Superior temporal gyrus (tissue), 1 donor: ENCODE measurements at regions not wholly inside any gene's neighbourhood (a gene's known extent, or its start where the extent isn't known, plus 50 kb on each side); places are given as distances from the start of the nearest gene placed in this dataset.
"Not testable (repeated sequence)": the region's sequence is repeated elsewhere in the genome, so short reads cannot be mapped to it uniquely, and the experiment has no call there.

ENCODE experiments used
- DNase-seq: peaks from one replicate; pipeline ENCODE4 v3.0.0-alpha.2; 2016; ENCODE audit errors: extremely low spot score

DNA sequence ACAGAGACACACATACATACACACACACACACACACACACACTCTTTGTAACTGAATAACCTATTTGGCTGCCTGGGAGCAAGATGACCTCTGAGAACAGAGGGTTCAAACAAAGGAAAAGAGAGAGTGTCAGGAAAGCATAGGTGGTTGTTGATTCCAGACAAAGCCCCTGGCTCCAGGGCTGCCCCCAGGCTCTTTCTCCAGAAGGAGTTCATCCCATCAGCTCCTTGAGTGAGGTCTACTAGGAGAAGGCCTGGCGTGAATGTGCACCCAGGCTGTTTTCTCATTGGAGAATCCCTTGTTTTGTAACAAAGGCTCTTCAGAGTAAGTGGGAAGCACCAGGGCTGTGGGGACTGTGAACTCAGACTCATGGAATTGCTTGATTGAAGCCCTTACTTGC is 151.9 kb downstream of the EMP1 start:
- DNase-seq, result no peak

DNA sequence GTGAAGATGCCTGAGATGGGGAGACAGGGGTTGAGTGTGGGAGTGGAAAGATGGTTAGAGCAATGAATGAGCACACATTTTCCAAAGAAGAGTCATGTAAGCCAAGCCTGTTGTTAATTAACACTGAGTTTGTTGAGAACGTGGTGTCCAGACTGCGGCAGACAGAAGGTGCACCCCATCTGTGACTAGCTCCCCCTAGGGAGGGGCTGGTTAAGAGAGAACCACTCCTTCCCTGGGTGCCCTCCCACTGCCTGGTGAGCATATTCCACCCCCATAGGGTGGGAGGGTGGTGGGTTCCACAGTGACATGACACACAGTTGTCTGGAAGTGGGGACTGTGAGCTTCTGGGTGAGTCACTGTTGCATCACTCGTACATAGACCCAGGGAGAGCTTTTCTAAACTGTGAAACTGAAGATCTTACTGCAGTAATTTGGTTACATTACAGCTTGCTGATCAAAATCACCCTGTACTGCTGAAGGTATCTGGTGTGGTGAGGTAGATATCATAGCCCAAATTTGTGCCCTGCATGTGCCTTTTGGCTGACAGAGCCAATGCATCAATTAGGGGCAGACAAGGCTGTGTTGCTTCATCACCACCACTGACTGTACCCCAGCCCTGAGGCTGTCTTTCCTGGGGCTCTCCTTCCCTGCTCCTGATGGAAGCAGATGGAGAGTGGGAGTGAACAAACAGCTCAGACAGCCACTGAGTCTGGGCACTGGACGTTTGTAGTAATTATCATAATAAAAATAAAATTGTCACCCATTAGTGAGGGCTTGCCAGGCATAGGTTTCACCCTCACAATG is 150.9 kb downstream of the EMP1 start:
- DNase-seq, result peak; percentile 65

DNA sequence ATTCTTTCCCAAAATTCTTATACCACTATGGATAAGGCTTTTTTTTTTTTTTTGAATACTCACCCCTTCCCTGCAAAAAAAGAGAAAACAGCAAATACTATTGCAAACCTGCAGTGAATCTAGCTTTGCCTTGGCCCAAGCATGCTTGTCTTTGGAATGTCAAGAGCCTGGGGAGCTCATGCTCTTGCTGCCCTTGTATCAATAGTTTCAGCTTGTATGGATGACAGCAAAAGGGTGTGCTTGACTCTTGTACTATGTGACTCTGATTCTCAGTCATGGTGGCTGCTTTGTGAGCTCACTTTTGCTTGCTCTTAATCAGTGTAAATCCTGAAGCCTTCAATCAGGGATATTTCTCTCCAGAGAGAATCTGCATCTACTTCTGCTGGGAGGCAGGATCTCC is 149.2 kb downstream of the EMP1 start:
- no peak for DNase-seq

DNA sequence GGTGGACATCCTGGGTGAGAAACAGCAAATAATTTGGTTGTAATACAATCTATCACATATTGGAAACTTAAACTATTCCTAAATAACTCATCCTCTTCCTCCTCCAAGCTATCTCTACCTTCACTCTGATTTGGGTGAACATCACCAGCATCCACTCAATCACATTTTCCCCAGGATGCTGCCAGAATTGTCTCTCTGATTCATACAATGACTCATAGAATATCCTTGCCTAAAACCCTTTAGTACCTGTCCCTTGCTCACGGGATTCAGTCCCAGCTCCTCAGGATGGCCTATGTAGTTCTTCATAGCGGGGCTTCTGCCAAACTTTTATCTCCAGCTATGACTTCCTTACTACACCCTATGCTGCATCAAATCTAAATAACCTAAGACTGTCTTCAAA is 146.8 kb downstream of the EMP1 start:
- no peak for DNase-seq

DNA sequence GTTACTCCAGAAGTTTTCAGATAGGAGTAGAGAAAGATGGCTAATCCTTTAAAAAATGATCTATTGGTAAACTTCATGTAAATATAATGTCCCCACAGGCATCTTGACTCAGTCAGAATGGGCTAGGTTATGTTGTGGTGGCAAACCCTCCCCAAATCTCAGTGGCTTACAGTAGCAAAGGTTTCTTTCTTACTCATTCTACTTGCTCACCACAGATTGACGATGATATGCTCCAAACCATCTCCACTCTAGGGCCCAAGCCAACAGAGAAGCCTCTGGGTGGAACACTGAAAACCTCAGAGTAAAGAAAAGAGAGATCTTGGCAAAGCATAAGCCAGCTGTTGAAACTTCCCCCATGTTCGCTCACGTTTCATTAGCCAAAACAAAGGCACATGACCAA is 146.4 kb downstream of the EMP1 start:
- DNase-seq, result no peak

DNA sequence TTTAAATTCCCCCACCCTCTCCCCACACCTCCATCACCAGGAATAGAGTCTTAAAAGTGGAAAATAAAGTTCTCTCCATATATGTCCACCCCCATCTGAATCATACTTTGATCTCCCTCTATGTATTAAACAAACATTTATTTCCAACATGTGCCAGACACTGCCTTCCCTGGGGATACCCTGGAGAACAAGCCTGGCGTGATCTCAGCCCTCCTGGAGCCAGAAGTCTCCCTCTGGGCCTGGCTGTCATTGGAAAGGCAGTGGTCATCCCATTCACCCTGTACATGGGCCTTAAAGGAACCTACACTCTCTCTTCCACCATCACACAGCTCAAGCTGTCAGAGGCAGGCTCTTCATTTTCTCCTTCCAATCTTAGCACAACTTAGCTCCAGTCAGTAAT is 143.6 kb downstream of the EMP1 start:
- no peak for DNase-seq

DNA sequence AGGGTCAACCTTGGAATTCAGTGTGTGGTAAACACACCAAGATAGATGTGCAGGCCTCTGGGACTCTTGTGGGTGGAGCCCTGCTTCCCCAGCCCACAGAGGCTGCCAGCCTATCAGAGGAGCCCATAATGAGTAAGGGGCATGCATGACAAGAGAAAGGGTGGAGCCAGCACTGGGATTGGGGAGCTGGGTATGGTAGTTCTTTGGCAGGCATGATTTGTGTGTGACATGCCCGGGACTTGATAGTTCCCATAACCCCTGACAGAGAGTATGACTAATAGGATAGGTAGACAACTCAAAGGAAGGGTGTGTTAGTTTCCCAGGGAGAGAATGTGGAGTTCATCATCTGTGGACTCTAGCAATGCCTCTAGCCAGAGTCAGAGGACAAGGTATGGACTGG is 143.0 kb downstream of the EMP1 start:
- DNase-seq, result no peak

DNA sequence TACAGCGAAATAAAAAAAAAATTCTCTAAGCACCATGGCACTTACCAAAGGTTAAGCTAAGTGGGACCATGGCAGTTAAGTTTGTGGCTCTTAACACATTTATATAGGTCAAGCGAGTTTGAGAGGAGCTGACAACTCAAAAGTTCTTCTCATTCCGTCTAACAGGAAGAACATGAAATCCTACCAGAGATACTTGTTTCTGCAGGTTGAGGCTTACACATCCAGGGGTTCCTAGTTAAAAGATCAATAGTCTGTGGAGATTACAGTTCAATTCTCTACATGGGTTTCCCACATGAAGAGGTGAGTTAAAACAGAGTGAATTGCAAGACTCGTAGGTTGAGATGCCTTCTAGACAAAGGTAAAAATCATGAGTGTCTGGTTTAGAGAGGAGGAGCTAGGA is 142.6 kb downstream of the EMP1 start:
- DNase-seq, result no peak

DNA sequence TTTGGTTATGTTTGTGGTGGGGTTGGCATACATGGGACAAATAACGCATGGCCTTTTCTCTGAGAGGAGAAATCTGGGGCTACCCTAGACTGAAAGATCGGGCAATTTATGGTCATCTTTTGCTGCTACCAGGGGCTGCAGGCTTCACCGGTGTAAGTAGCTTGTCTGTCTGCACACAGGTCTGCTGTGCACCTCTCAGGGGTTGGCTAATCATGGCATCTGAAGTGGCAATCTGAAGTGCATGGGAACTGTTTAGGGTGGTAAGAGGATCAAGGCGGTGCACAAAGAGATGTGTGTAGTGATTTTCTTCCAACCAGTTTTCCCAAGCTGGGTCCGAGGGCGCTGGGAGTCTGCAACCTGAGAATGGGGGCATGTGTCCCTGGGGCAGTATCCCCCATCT is 141.3 kb downstream of the EMP1 start:
- no peak for DNase-seq

DNA sequence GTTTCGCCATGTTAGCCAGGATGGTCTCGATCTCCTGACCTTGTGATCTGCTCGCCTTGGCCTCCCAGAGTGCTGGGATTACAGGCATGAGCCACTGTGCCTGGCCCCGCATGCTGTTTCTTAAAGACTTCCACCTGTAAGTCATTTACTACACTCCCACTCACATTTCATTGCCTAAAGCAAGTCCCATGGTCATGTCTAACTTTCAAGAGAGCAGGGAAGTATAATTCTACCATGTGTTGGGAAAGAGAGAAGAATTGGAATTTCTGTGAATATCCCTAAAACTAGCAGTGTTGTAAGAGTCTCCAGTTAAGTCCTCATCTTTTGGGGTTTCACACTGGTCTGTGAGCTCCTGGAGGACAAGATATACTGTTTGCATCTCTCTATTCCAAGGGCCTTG is 139.7 kb downstream of the EMP1 start:
- no peak for DNase-seq

DNA sequence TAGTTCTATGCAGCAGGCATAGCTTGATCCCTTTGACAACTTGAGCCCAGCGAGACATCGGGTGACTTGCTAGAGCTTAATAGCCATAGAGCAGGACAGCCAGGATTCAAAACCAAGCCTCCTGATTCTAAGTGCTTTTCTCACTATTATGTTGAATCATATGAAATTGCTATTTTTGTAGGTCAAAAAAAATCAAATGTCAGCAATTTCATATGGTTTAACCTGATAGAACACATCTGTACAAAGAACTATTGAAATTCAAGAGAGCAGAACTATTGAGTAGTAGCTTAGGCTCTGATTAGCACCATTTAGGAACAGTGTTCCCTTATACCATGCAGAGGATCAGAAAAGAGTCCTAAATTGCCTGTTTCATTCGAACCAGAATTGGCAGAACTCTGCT is 132.0 kb downstream of the EMP1 start:
- no peak for DNase-seq

DNA sequence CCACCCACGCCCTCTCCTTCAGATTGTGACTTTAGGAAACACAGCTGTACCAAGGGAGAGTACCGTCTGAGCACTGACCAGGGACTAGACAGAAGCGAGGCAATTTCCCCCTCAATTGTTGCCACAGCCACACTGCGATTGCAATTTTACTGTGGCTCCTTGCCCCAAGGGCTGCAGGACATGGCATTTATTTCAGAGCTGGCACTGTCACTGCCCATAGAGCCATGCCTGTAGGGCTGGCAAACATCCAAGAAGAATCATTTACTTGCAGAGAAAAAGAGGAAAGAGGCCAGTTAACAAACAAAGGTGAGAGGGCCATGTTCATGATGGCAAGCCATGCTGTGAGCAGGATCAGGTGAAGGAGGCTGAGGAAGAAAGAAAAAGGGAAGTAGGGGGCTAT is 129.6 kb downstream of the EMP1 start:
- DNase-seq, result no peak

DNA sequence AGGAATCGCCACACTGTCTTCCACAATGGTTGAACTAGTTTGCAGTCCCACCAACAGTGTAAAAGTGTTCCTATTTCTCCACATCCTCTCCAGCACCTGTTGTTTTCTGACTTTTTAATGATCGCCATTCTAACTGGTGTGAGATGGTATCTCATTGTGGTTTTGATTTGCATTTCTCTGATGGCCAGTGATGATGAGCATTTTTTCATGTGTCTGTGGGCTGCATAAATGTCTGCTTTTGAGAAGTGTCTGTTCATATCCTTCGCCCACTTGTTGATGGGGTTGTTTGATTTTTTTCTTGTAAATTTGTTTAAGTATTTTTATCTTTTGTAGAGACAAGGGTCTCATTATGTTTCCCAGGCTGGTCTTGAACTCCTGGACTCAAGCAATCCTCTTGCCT is 128.5 kb downstream of the EMP1 start:
- DNase-seq, result not testable (repeated sequence)

DNA sequence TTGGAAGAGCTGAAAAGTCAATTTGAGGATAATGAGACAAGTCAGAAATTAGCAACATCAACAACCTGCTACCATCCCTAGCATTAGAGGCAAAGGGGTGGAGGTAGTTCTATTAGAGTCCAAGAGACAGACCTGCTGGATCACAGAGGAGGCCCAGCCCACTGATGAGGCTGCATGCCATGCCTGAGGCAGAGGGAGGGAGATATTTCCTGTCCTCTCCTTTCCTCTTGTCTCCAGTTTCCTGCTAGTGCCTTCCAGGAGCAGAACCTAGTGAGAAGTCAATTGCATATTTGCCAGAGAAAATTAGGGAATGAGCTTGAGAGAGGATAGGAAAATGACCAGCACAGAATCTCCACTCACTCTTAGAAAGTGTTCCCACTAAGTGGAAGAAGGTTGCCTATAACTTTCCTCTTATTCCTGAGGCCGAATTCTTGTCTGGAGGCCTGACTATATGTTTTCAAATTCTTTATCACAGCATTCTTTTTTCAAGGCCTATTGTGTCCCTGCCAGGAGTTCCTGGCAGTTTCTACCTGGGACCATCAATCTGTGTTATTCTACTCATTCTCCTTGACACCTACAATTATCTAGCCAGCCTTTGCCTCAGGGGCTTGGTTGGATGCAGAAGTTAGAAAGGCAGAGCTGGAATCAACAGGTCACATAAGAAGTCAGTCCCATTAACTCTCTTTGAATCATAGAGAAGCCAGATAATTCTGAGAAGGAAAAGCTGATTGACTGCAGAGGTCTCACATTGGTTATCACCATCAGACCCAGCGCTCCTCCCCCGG is 121.9 kb downstream of the EMP1 start:
- no peak for DNase-seq

DNA sequence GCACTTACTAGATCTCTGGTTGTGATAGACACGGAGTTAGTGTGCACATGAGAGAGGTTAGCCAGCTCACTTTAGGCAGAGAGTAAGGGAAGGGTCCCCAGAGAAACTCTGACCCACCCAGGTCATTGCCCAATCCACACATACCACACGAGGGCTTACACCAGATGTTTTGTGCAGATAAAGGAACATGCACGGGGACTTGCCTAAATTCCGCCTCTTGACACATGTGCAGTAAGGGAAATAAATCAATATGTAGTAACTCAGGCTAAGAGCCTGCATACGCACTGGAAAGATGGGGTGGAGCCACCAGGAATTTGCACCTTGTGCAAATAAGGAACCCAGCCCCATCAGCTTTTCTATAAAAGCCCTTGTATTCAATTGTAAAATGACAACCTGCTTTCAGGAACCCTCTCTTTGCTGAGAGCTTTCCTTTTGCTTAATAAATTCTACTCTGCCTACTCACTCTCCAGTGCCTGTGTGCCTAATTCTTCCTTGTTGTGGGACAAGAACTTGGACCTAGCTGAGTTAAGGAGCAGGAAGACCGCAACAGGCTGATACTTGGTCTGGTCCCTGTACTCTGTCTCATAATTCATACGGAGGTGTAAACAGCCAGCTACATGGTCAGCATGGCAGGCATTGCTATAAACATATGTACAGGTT is 120.2 kb downstream of the EMP1 start:
- no peak for DNase-seq

DNA sequence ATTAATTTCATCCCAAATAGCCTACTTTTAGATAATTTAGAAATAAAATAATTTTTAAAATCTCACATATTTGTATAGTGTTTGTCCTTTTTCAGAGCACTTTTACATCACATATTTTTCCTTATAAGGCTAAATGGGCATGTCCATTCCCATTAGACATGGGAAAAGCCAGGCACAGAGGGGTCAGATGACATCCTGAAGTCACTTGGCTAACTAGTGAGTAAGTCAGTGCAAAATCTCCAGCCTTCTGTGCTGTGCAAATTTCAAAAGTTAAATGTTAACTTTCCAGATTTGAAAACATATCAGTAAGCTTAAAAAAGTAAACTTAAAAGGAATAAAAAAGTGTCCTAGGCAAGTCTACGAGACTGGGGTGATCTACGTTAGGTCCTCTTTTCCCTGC is 117.4 kb downstream of the EMP1 start:
- DNase-seq, result no peak

DNA sequence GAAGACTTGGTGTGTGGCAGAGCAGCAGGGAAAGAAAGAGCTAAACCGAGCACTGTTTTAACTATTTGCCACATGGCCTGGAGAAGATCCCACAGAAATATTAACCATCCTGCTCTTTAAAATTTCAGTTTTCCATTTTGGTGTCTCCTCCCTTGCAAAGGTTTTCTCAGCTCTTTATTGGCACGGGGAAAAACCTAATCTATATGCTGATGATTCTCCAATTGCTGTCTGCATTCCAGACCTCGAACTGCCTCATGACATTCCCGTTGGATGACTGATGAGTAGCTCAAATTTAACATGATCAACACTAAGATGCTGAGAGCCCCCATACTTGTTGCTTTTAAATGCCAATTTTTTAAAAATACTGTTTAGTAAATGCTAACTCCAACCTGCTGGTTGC is 115.0 kb downstream of the EMP1 start:
- DNase-seq, result no peak

DNA sequence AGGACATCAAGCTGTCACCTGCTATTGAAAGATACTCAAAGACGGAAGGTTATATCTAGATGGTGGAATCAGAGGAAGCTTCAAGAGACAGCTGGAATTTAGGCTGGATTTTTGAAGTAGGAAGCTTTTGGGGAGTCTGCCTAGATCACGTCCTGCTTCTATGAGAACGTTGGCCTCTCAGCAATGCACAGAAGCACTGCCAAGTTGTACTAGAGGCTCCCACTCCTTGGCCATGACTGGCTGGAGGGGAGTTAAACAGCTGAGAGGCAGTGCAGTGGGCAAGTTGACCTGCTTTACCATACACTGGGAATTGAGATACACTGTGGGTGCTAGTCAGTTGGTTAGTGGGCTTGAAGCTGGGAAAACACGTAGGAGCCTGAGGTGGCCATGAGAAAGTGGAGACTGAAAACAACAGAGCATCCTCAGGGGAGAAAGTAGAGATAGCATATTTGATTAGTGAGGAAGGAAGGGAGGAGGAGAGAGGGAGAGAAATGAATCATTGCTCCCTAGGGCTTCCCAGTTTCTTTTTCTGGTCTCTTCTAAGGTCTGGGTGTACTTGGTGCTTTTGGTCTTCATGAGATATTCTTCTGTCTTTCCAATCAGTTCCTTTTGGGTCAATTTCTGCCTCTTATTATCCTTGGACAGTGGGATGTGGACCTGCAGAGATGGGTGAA is 110.8 kb downstream of the EMP1 start:
- DNase-seq, result no peak

DNA sequence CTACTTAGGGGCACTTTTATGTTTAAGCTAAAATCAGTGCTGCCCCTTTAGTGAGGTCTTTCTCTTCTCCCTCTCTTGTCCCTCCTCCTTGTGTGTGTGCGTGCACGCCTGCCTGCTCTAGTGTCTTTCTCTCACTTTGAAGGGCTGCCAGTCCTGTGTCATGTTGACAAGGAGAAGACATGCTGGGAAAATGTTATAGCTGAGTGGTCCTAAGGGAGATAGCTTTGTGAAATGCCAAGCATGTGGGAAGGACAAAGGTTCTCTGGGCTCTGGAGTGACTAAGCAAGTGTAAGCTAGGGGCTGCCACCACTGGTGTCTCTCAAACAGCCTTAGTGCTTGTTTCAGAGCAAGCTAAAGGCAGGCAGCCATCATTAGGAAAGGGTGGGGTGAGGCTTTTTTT is 108.4 kb downstream of the EMP1 start:
- DNase-seq, result no peak

DNA sequence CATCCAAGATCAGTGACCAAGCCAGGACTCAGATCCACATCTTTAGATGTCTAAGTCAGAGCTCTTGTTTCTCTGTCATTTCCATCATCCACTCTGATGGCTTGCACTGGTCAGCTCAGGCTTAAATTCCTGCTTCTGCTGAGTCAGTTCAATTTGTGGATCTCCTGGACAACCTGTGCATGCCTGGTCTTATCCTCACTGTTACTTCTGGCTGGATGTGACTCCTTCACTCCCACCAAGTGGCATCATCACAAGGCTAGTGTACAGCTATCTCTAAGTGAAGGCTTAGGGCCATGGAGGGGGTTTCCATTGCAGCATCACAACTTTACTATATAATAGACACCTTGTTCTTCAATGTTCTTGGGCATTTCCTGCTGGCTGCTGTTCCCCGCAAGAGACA is 102.9 kb downstream of the EMP1 start:
- DNase-seq, result no peak

DNA sequence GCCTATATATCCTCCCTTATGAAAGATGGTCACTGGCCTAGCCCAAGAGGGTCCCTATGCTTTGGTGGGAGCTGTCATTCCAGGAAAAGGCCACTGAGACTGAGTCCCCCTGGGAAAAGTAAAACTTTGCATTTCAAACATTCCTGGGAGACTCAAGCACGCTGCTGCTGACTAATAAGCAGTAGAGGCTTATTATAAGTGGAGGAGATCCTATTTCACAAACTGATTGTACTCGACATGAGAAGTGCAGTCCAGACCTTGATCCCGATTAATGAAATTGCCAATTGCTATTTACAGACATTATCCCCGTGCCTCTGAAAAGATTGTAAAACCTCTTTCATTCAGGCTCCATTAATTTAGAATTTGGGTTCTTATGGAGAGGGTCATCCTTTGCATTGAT is 96.6 kb downstream of the EMP1 start:
- DNase-seq, result no peak

DNA sequence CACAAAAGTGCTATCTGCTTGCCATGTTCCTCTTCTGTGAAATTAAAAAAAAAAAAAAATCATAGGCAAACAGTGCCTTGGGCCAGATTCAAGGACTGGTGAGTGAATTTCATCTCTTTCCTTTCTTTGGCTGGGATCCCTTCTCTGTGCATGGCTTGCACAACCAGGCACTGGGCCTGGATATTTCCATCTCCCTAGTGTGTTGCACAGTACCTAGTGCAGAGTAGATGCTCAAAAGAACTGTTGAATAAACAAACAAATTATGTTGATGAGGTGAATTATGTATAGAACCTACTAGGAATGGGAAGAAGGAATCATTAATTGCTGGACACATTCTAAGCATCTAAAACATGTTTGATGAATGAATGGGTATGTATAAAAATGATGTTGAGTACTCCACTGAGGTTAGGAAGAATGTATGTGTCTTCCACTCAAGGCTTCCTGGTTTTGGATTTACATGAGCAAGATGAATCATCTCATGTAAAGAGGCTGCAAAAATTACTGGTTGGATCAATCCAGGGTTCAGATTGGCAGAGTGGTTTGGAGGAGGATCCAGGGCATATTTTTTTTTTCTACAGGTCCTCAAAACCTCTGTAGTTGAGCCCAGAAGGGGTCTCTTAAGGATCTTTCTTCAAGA is 93.2 kb downstream of the EMP1 start:
- no peak for DNase-seq
